ENCODE measurements at regions not wholly inside any gene's neighbourhood (a gene's known extent, or its start where the extent isn't known, plus 50 kb on each side); places are given as distances from the start of the nearest gene placed in this dataset.

DNA sequence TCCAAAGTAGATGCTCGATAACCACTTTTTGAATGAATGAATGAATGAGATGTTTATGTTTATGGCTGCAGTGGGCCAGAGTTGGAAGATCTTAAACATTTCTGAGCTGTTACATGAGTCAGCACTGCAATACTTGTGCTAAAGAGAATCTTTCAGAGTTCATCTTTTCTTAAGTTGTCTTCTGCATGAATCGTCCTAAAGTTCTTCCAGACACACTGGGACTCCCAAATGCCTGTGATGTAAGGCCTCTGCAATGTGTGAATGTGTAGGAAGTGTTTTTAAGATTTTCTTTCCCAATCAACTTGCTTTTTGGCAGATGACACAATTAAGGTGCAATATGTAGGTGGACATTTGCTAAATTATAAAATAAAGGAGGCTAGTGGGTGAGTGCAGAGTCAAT lies 50.3 kb upstream of the TRIM9 start:
- no peaks in the 10 kb centered on the region for H3K27me3 ChIP-seq (ENCODE audit: insufficient read depth, low read length)
- no peaks in the 10 kb centered on the region for H3K79me2 ChIP-seq (ENCODE audit: control insufficient read depth, insufficient read depth, low read length, poor library complexity)
- no peak overlapping the region for H3K14ac ChIP-seq (ENCODE audit: low read length)
- no peak overlapping the region for H2BK120ac ChIP-seq (ENCODE audit: insufficient read depth, low read length, poor library complexity)
- H3K4ac ChIP-seq (ENCODE audit: low read depth, low read length): no peak overlapping the region
- H2BK5ac ChIP-seq (ENCODE audit: low read depth, low read length, poor library complexity): no peak overlapping the region
- no CpG with 5 or more reads among the region's 2 CpGs for WGBS (ENCODE audit: extremely low coverage, insufficient coverage, insufficient read length)
- no peak overlapping the region for H2AK5ac ChIP-seq (ENCODE audit: low read length)
- H3K4me1 ChIP-seq (ENCODE audit: control insufficient read depth in 1 of 2, insufficient read depth in 2 of 2, low read length in 2 of 2): no peaks in the 10 kb centered on the region
- H2BK12ac ChIP-seq (ENCODE audit: low read length): no peak overlapping the region
- H3K9me3 ChIP-seq (ENCODE audit: insufficient read depth, low read depth, low read length): no peaks in the 10 kb centered on the region
- no peak overlapping the region for H3K4me2 ChIP-seq (ENCODE audit: low read length)
- H3K36me3 ChIP-seq (ENCODE audit: control insufficient read depth in 1 of 2, insufficient read depth in 2 of 2, low read length in 2 of 2): no peaks in the 10 kb centered on the region
- no peak overlapping the region for H4K12ac ChIP-seq (ENCODE audit: low read depth, low read length)
- H4K91ac ChIP-seq (ENCODE audit: low read depth, low read length): no peak overlapping the region
- H3K18ac ChIP-seq (ENCODE audit: low read length): no peak overlapping the region
- no peak overlapping the region for H3K4me3 ChIP-seq (ENCODE audit: low read depth, low read length)
- no peak overlapping the region for H3K9ac ChIP-seq (ENCODE audit: low read length)
- H3K23ac ChIP-seq (ENCODE audit: low read length): no peak overlapping the region
- no peak for DNase-seq
- no peak overlapping the region for H2AFZ ChIP-seq (ENCODE audit: insufficient read depth, low read length, poor library complexity)
- H4K8ac ChIP-seq (ENCODE audit: low read depth, low read length): no peak overlapping the region
- H3K27ac ChIP-seq (ENCODE audit: low read depth, low read length): no peak overlapping the region
- H3K79me1 ChIP-seq (ENCODE audit: low read length): no peaks in the 10 kb centered on the region

DNA sequence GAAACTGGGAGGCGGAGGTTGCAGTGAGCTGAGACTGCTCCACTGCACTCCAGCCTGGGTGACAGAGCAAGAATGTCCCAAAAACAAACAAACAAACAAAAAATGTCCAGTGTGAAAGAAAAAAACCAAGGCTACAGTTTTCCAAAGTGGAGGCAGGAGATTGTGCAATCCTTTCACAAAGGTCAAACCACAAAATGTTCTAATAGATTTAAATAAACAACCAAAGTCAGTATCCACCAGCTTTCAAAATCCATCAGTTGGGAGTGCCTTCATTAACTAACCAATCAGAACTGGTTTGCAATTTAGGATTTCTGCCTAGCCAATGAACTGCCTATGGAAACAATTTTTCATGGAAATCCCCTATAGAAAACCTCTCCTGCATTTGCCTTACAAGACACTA lies 52.3 kb upstream of the TRIM9 start:
- H2BK120ac ChIP-seq (ENCODE audit: insufficient read depth, low read length, poor library complexity): no peak overlapping the region
- no peak overlapping the region for H2AFZ ChIP-seq (ENCODE audit: insufficient read depth, low read length, poor library complexity)
- no peak overlapping the region for H3K4me2 ChIP-seq (ENCODE audit: low read length)
- no peaks in the 10 kb centered on the region for H3K27me3 ChIP-seq (ENCODE audit: insufficient read depth, low read length)
- H3K4me3 ChIP-seq (ENCODE audit: low read depth, low read length): no peak overlapping the region
- H2BK5ac ChIP-seq (ENCODE audit: low read depth, low read length, poor library complexity): no peak overlapping the region
- no peaks in the 10 kb centered on the region for H3K4me1 ChIP-seq (ENCODE audit: control insufficient read depth in 1 of 2, insufficient read depth in 2 of 2, low read length in 2 of 2)
- no peaks in the 10 kb centered on the region for H3K79me2 ChIP-seq (ENCODE audit: control insufficient read depth, insufficient read depth, low read length, poor library complexity)
- DNase-seq: no peak
- no peak overlapping the region for H4K12ac ChIP-seq (ENCODE audit: low read depth, low read length)
- WGBS (ENCODE audit: extremely low coverage, insufficient coverage, insufficient read length): no CpG with 5 or more reads among the region's 1 CpG
- H4K8ac ChIP-seq (ENCODE audit: low read depth, low read length): no peak overlapping the region
- H3K18ac ChIP-seq (ENCODE audit: low read length): no peak overlapping the region
- H3K27ac ChIP-seq (ENCODE audit: low read depth, low read length): no peak overlapping the region
- no peak overlapping the region for H3K14ac ChIP-seq (ENCODE audit: low read length)
- no peak overlapping the region for H3K4ac ChIP-seq (ENCODE audit: low read depth, low read length)
- no peak overlapping the region for H4K91ac ChIP-seq (ENCODE audit: low read depth, low read length)
- H3K9ac ChIP-seq (ENCODE audit: low read length): no peak overlapping the region
- no peak overlapping the region for H2AK5ac ChIP-seq (ENCODE audit: low read length)
- no peaks in the 10 kb centered on the region for H3K36me3 ChIP-seq (ENCODE audit: control insufficient read depth in 1 of 2, insufficient read depth in 2 of 2, low read length in 2 of 2)
- no peaks in the 10 kb centered on the region for H3K79me1 ChIP-seq (ENCODE audit: low read length)
- H2BK12ac ChIP-seq (ENCODE audit: low read length): no peak overlapping the region
- H3K23ac ChIP-seq (ENCODE audit: low read length): no peak overlapping the region
- no peaks in the 10 kb centered on the region for H3K9me3 ChIP-seq (ENCODE audit: insufficient read depth, low read depth, low read length)

DNA sequence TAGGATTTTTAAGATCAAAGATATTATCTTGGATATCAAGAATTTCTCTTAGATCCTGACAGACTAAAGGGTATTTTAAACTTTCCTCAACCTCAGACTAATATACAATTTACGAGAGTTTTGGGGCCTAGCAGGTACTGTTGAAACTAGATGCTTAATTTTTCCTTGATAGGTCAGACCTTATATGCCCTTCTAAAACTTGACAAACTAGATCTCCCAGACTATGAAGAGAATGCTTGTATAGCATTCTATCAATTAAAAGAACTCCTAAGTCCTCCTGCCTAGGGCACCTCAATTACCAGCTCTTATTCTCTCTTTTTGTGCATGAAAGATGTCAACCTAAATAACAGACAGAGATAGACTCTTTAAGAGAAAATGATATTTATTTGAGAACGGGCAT lies 60.4 kb upstream of the TRIM9 start:
- no peak overlapping the region for H4K91ac ChIP-seq (ENCODE audit: low read depth, low read length)
- H3K4me2 ChIP-seq (ENCODE audit: low read length): no peak overlapping the region
- no peaks in the 10 kb centered on the region for H3K4me1 ChIP-seq (ENCODE audit: control insufficient read depth in 1 of 2, insufficient read depth in 2 of 2, low read length in 2 of 2)

DNA sequence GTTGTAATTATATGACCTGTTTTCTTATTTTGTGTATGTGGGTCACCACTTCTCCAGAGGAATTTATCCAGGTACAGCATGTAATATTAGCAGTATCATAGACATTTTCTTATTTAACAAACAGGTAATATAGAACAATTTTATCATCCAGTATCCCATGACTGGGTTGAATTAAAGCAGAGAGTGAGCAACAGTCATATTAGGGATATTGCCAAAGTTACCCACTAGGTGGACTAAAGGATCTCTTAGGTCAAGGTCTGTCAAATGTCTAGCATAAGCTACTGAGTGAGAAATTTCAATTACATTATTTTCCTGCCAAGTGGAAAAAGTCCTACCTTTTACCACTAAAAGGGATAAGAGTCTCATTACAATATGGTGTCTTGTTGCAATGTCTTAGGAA lies 62.1 kb upstream of the TRIM9 start:
- no peak overlapping the region for H3K23ac ChIP-seq (ENCODE audit: low read length)
- H3K36me3 ChIP-seq (ENCODE audit: control insufficient read depth in 1 of 2, insufficient read depth in 2 of 2, low read length in 2 of 2): no peaks in the 10 kb centered on the region
- no peak overlapping the region for H2BK5ac ChIP-seq (ENCODE audit: low read depth, low read length, poor library complexity)
- H3K4me3 ChIP-seq (ENCODE audit: low read depth, low read length): no peak overlapping the region
- DNase-seq: peak in 1 of 2 donors; percentile 44
- H4K8ac ChIP-seq (ENCODE audit: low read depth, low read length): no peak overlapping the region
- no peak overlapping the region for H3K9ac ChIP-seq (ENCODE audit: low read length)
- H3K4me2 ChIP-seq (ENCODE audit: low read length): no peak overlapping the region
- no peak overlapping the region for H2BK12ac ChIP-seq (ENCODE audit: low read length)
- H3K27ac ChIP-seq (ENCODE audit: low read depth, low read length): no peak overlapping the region
- no peak overlapping the region for H3K4ac ChIP-seq (ENCODE audit: low read depth, low read length)
- no peak overlapping the region for H2AK5ac ChIP-seq (ENCODE audit: low read length)
- no peak overlapping the region for H4K12ac ChIP-seq (ENCODE audit: low read depth, low read length)
- H3K4me1 ChIP-seq (ENCODE audit: control insufficient read depth in 1 of 2, insufficient read depth in 2 of 2, low read length in 2 of 2): no peaks in the 10 kb centered on the region
- H3K27me3 ChIP-seq (ENCODE audit: insufficient read depth, low read length): no peaks in the 10 kb centered on the region
- H3K18ac ChIP-seq (ENCODE audit: low read length): no peak overlapping the region
- no peaks in the 10 kb centered on the region for H3K79me1 ChIP-seq (ENCODE audit: low read length)
- no peaks in the 10 kb centered on the region for H3K9me3 ChIP-seq (ENCODE audit: insufficient read depth, low read depth, low read length)
- no peak overlapping the region for H2AFZ ChIP-seq (ENCODE audit: insufficient read depth, low read length, poor library complexity)
- H3K14ac ChIP-seq (ENCODE audit: low read length): no peak overlapping the region
- no peak overlapping the region for H2BK120ac ChIP-seq (ENCODE audit: insufficient read depth, low read length, poor library complexity)
- H3K79me2 ChIP-seq (ENCODE audit: control insufficient read depth, insufficient read depth, low read length, poor library complexity): no peaks in the 10 kb centered on the region
- H4K91ac ChIP-seq (ENCODE audit: low read depth, low read length): no peak overlapping the region

More for the DNA sequence above, 60.4 kb upstream of the TRIM9 start:
- no peak overlapping the region for H3K23ac ChIP-seq (ENCODE audit: low read length)
- H3K9me3 ChIP-seq (ENCODE audit: insufficient read depth, low read depth, low read length): no peaks in the 10 kb centered on the region
- no peak overlapping the region for H2AFZ ChIP-seq (ENCODE audit: insufficient read depth, low read length, poor library complexity)
- no peaks in the 10 kb centered on the region for H3K27me3 ChIP-seq (ENCODE audit: insufficient read depth, low read length)
- peak in 1 of 2 donors; percentile 47 for DNase-seq
- no CpG with 5 or more reads among the region's 2 CpGs for WGBS (ENCODE audit: extremely low coverage, insufficient coverage, insufficient read length)
- H2BK5ac ChIP-seq (ENCODE audit: low read depth, low read length, poor library complexity): no peak overlapping the region
- no peak overlapping the region for H3K4ac ChIP-seq (ENCODE audit: low read depth, low read length)
- no peak overlapping the region for H2BK120ac ChIP-seq (ENCODE audit: insufficient read depth, low read length, poor library complexity)
- no peaks in the 10 kb centered on the region for H3K79me1 ChIP-seq (ENCODE audit: low read length)
- no peak overlapping the region for H2AK5ac ChIP-seq (ENCODE audit: low read length)
- no peak overlapping the region for H3K9ac ChIP-seq (ENCODE audit: low read length)
- H2BK12ac ChIP-seq (ENCODE audit: low read length): no peak overlapping the region
- H4K8ac ChIP-seq (ENCODE audit: low read depth, low read length): no peak overlapping the region
- H3K36me3 ChIP-seq (ENCODE audit: control insufficient read depth in 1 of 2, insufficient read depth in 2 of 2, low read length in 2 of 2): no peaks in the 10 kb centered on the region
- no peak overlapping the region for H3K14ac ChIP-seq (ENCODE audit: low read length)
- no peak overlapping the region for H3K4me3 ChIP-seq (ENCODE audit: low read depth, low read length)
- no peak overlapping the region for H3K27ac ChIP-seq (ENCODE audit: low read depth, low read length)
- H3K18ac ChIP-seq (ENCODE audit: low read length): no peak overlapping the region
- no peaks in the 10 kb centered on the region for H3K79me2 ChIP-seq (ENCODE audit: control insufficient read depth, insufficient read depth, low read length, poor library complexity)
- no peak overlapping the region for H4K12ac ChIP-seq (ENCODE audit: low read depth, low read length)
